Natural killer cell (primary cell): ENCODE measurements at regions not wholly inside any gene's neighbourhood (a gene's known extent, or its start where the extent isn't known, plus 50 kb on each side); places are given as distances from the start of the nearest gene placed in this dataset.
"Not testable (repeated sequence)": the region's sequence is repeated elsewhere in the genome, so short reads cannot be mapped to it uniquely, and the experiment has no call there.

ENCODE experiments used
- ATAC-seq, 3 donors: fragments of 150-1000 bp in 2 of 3; fragments of 200-7000 bp in 1 of 3; cut with Tn5 transposase; 1 replicate in 1 of 3; 2 replicates in 2 of 3; pipeline ENCODE4 v1.10.0; 2021; ENCODE audit warnings: mild to moderate bottlenecking in 2 of 3, moderate library complexity in 2 of 3
- DNase-seq, 2 donors: peaks; one replicate each; pipeline versions ENCODE4 v3.0.0 to v3.0.0-alpha.2; 2013 to 2021; ENCODE audit warnings: mixed read lengths in 1 of 2
- H3K27ac ChIP-seq: one replicate; pipeline ENCODE4 v1.5.1; 2013; ENCODE audit warnings: mild to moderate bottlenecking, low read length
- H3K27me3 ChIP-seq: one replicate; pipeline ENCODE4 v1.6.1; 2013; ENCODE audit warnings: low read length; ENCODE audit not compliant: control insufficient read depth, insufficient read depth
- H3K36me3 ChIP-seq: one replicate; pipeline ENCODE4 v1.6.1; 2013; ENCODE audit warnings: low read length; ENCODE audit not compliant: control insufficient read depth, insufficient read depth
- H3K4me1 ChIP-seq: one replicate; pipeline ENCODE4 v1.6.1; 2013; ENCODE audit warnings: low read length; ENCODE audit not compliant: control insufficient read depth, insufficient read depth
- H3K4me3 ChIP-seq: one replicate; pipeline ENCODE4 v1.5.1; 2013; ENCODE audit warnings: low read length
- H3K9me3 ChIP-seq: one replicate; pipeline ENCODE4 v1.6.1; 2013; ENCODE audit warnings: low read length; ENCODE audit not compliant: control insufficient read depth, insufficient read depth
- H3K27ac Mint-ChIP-seq, 2 donors: one replicate each; pipeline ENCODE4 v1.8.0; 2022; ENCODE audit warnings: mild to moderate bottlenecking in 2 of 2, mixed read lengths in 2 of 2, moderate library complexity in 1 of 2
- H3K27me3 Mint-ChIP-seq, 2 donors: one replicate each; pipeline ENCODE4 v1.8.0; 2022; ENCODE audit warnings: low read depth in 2 of 2, mixed read lengths in 2 of 2
- H3K36me3 Mint-ChIP-seq: one replicate; pipeline ENCODE4 v1.8.0; 2022; ENCODE audit warnings: mixed read lengths
- H3K4me1 Mint-ChIP-seq, 2 donors: one replicate each; pipeline ENCODE4 v1.8.0; 2022; ENCODE audit warnings: mixed read lengths in 2 of 2
- H3K4me3 Mint-ChIP-seq: one replicate; pipeline ENCODE4 v1.8.0; 2022; ENCODE audit warnings: mild to moderate bottlenecking, moderate library complexity, mixed read lengths
- H3K9me3 Mint-ChIP-seq, 2 donors: one replicate each; pipeline ENCODE4 v1.8.0; 2022; ENCODE audit warnings: mixed read lengths in 2 of 2
- WGBS: methylation state at CpG from one replicate; pipeline ENCODE4 v1.1.7; 2013; ENCODE audit warnings: missing lambda C conversion rate; ENCODE audit not compliant: insufficient coverage; 5-methylcytosine and 5-hydroxymethylcytosine counted together
- intact Hi-C: fragments of 100-400 bp; cut with micrococcal nuclease; formaldehyde crosslinking; loops from one replicate; pipeline ENCODE4 v1.14.2; 2022
- TF ChIP-seq, protein P1 (sequence below): fragments of 200-600 bp; IDR thresholded peaks from one replicate; pipeline ENCODE4 v1.8.0; 2022; ENCODE audit warnings: antibody characterized with exemption

DNA sequence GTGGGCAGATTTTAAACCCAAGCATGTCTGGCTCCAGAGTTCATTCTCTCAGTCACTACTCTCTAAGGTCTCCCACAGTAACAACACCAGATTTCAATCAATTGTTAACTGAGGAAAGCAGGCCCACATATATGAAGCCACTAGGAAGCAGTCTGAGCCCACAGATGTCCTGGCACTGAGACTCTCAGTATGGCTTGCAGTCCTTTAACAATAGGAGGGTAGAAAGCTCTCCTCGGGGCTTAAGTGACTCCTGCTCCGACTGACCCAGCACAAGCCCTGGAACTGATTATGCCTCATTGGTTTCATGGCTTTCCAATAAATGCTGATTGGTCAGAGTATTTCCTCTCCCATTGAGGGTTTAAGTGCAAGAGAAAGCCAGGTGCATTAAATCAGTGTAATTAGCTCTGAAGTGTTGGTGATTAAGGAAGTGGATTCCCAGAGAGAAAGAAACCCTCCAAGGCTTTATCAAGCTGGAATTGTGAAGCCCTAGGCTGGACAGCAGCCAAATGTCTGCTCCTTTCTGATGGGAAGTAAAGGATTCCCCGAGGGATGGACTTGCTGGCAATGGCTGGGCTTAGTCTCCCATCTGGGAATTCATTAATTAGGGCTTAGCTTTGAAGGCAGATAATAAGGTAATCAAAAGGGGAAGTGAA lies 76.6 kb upstream of the PROKR2 start:
- no peak overlapping the region for H3K27ac Mint-ChIP-seq
- H3K4me1 Mint-ChIP-seq: no peaks in the 10 kb centered on the region
- H3K4me3 ChIP-seq: no peak overlapping the region
- no peaks in the 10 kb centered on the region for H3K9me3 ChIP-seq
- no peak overlapping the region for H3K27ac ChIP-seq
- H3K27me3 ChIP-seq: no peaks in the 10 kb centered on the region
- no peaks in the 10 kb centered on the region for H3K4me1 ChIP-seq
- intact Hi-C loops: no loop called here
- TF ChIP-seq, protein P1, sequence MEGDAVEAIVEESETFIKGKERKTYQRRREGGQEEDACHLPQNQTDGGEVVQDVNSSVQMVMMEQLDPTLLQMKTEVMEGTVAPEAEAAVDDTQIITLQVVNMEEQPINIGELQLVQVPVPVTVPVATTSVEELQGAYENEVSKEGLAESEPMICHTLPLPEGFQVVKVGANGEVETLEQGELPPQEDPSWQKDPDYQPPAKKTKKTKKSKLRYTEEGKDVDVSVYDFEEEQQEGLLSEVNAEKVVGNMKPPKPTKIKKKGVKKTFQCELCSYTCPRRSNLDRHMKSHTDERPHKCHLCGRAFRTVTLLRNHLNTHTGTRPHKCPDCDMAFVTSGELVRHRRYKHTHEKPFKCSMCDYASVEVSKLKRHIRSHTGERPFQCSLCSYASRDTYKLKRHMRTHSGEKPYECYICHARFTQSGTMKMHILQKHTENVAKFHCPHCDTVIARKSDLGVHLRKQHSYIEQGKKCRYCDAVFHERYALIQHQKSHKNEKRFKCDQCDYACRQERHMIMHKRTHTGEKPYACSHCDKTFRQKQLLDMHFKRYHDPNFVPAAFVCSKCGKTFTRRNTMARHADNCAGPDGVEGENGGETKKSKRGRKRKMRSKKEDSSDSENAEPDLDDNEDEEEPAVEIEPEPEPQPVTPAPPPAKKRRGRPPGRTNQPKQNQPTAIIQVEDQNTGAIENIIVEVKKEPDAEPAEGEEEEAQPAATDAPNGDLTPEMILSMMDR: no peak
- H3K9me3 Mint-ChIP-seq: no peaks in the 10 kb centered on the region
- no peaks in the 10 kb centered on the region for H3K36me3 ChIP-seq
- no peak overlapping the region for H3K4me3 Mint-ChIP-seq
- 77% methylated on average over 3 of the region's 3 CpGs for WGBS
- DNase-seq (no peak), ATAC-seq (no peak)
- peaks cover 22 to 67% of the 10 kb centered on the region in 2 donors for H3K27me3 Mint-ChIP-seq
- no peaks in the 10 kb centered on the region for H3K36me3 Mint-ChIP-seq

DNA sequence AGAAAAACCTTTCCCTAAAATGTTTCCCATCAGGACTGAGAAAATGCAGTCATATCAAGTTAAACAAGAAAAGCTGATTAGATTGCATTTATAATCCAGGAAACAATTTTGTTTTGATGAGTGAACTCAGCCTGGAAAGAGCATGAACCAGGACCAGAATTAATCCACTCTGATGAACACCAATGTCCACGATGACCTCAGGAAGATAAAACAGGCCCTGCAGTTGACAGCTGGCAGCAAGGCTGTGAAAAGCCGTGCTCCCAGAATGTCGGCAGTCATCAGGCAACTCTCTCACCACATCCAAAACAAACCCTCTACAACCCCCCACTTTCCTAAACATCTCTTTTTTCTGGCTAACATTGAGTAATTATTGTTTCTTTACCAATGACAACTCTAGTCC lies 74.0 kb upstream of the PROKR2 start:
- no peaks in the 10 kb centered on the region for H3K27me3 ChIP-seq
- Mint-ChIP-seq H3K27ac (no peak overlapping the region), H3K27me3 (peaks cover 27 to 54% of the 10 kb centered on the region in 2 donors), H3K36me3 (no peaks in the 10 kb centered on the region), H3K4me1 (no peaks in the 10 kb centered on the region), H3K4me3 (no peak overlapping the region), H3K9me3 (no peaks in the 10 kb centered on the region)
- intact Hi-C loops: no loop called here
- no peaks in the 10 kb centered on the region for H3K36me3 ChIP-seq
- no peaks in the 10 kb centered on the region for H3K4me1 ChIP-seq
- TF ChIP-seq, protein P1: no peak
- 50% methylated on average over 3 of the region's 3 CpGs for WGBS
- no peak overlapping the region for H3K4me3 ChIP-seq
- no peak for ATAC-seq
- H3K9me3 ChIP-seq: no peaks in the 10 kb centered on the region
- H3K27ac ChIP-seq: no peak overlapping the region
- no peak for DNase-seq

DNA sequence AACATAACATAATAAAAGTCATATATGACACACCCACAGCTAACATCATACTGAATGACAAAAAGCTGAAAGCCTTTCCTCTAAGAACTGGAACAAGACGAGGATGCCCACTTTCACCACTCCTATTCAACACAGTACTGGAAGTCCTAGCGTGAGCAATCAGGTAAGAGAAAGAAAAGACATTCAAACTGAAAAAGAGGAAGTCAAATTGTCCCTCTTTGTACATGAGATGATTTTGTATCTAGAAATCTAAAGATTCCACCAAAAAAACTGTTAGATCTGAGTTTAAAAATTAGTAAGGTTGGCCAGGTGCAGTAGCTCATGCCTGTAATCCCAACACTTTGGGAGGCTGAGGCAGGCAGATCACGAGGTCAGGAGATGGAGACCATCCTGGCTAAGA lies 70.1 kb upstream of the PROKR2 start:
- intact Hi-C loops, H3K9me3 Mint-ChIP-seq, DNase-seq, ATAC-seq, H3K27me3 ChIP-seq, H3K27ac ChIP-seq, H3K4me1 ChIP-seq, H3K4me3 ChIP-seq, H3K4me1 Mint-ChIP-seq, H3K36me3 ChIP-seq, H3K4me3 Mint-ChIP-seq, H3K27ac Mint-ChIP-seq, H3K36me3 Mint-ChIP-seq, H3K9me3 ChIP-seq: not testable (repeated sequence)
- 80% methylated on average over 2 of the region's 3 CpGs for WGBS
- H3K27me3 Mint-ChIP-seq: peaks cover 19 to 33% of the 10 kb centered on the region in 2 donors

DNA sequence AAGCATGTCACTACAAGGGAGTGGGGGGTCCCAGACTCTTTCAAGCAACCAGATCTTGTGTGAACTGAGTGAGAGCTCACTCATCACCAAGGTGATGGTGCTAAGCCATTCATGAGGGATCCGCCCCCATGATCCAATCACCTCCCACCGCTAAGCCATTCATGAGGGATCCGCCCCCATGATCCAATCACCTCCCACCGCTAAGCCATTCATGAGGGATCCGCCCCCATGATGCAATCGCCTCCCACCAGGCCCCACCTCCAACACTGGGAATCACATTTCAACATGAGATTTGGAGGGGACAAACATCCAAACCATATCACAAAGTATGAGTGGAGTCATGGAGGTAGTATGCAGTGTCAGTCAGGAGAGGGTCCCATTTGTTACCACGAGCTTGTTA lies 64.8 kb upstream of the PROKR2 start:
- H3K9me3 ChIP-seq, H3K4me1 Mint-ChIP-seq, H3K4me3 Mint-ChIP-seq, ATAC-seq, H3K4me3 ChIP-seq, H3K27ac ChIP-seq, H3K27me3 ChIP-seq, H3K9me3 Mint-ChIP-seq, H3K36me3 ChIP-seq, DNase-seq, H3K27ac Mint-ChIP-seq, intact Hi-C loops, H3K36me3 Mint-ChIP-seq, H3K4me1 ChIP-seq: not testable (repeated sequence)
- 96% methylated on average over 5 of the region's 7 CpGs for WGBS
- H3K27me3 Mint-ChIP-seq: peaks cover 11 to 20% of the 10 kb centered on the region in 2 donors
